CD14-positive monocyte (primary cell): ENCODE measurements at regions not wholly inside any gene's neighbourhood (a gene's known extent, or its start where the extent isn't known, plus 50 kb on each side); places are given as distances from the start of the nearest gene placed in this dataset.

Source experiments
- DNase-seq, 3 donors: peaks; one replicate each; pipeline ENCODE4 v3.0.0-alpha.2; 2011 to 2022
- H2AFZ ChIP-seq: 2 replicates; pipeline ENCODE4 v1.6.0; 2012; ENCODE audit warnings: mild to moderate bottlenecking, low read depth, low read length, inconsistent platforms; ENCODE audit not compliant: insufficient read depth, poor library complexity, severe bottlenecking
- H3K27ac ChIP-seq, 2 donors: 1 replicate in 1 of 2; 2 replicates in 1 of 2; pipeline ENCODE4 v1.5.1; 2012 to 2013; ENCODE audit warnings: low read length in 2 of 2, control low read depth in 1 of 2, inconsistent platforms in 1 of 2, low read depth in 1 of 2, mild to moderate bottlenecking in 1 of 2
- H3K27me3 ChIP-seq, 2 donors: one replicate each; pipeline versions ENCODE4 v1.6.0 to v1.6.1; 2011 to 2013; ENCODE audit warnings: low read length in 2 of 2; ENCODE audit not compliant: control insufficient read depth in 2 of 2, insufficient read depth in 2 of 2
- H3K36me3 ChIP-seq, 2 donors: replicated peaks in 1 of 2; 1 replicate in 1 of 2; 2 replicates in 1 of 2; pipeline versions ENCODE4 v1.5.1 to v1.6.1; 2012 to 2013; ENCODE audit warnings: low read length in 2 of 2, control low read depth in 1 of 2, inconsistent platforms in 1 of 2, mild to moderate bottlenecking in 1 of 2; ENCODE audit not compliant: insufficient read depth in 2 of 2, control insufficient read depth in 1 of 2
- H3K4me1 ChIP-seq, 2 donors: 1 replicate in 1 of 2; 2 replicates in 1 of 2; pipeline versions ENCODE4 v1.5.1 to v1.6.1; 2012 to 2013; ENCODE audit warnings: low read length in 2 of 2, control low read depth in 1 of 2, inconsistent platforms in 1 of 2, mild to moderate bottlenecking in 1 of 2, moderate library complexity in 1 of 2; ENCODE audit not compliant: insufficient read depth in 2 of 2, control insufficient read depth in 1 of 2
- H3K4me2 ChIP-seq: replicated peaks from 2 replicates; pipeline ENCODE3; 2012; ENCODE audit warnings: low read length, moderate library complexity, mild to moderate bottlenecking; ENCODE audit not compliant: poor library complexity, severe bottlenecking; ENCODE audit errors: extremely low read depth
- H3K4me3 ChIP-seq, 3 experiments: fragments of 200-600 bp in 1 of 3; sonication (generic) in 1 of 3; replicated peaks in 1 of 3; 1 replicate in 2 of 3; 2 replicates in 1 of 3; pipeline ENCODE4 v1.5.1; 2011 to 2013; ENCODE audit warnings: low read length in 3 of 3, mild to moderate bottlenecking in 3 of 3, control low read depth in 2 of 3, low read depth in 2 of 3, inconsistent platforms in 1 of 3, moderate library complexity in 1 of 3
- H3K79me2 ChIP-seq: 2 replicates; pipeline ENCODE4 v1.6.0; 2012; ENCODE audit warnings: mild to moderate bottlenecking, control low read depth, inconsistent platforms, low read length, moderate library complexity; ENCODE audit not compliant: insufficient read depth
- H3K9ac ChIP-seq: 2 replicates; pipeline ENCODE4 v1.6.0; 2017; ENCODE audit warnings: low read length, mild to moderate bottlenecking; ENCODE audit not compliant: insufficient read depth, poor library complexity, severe bottlenecking
- H3K9me3 ChIP-seq, 2 donors: replicated peaks in 1 of 2; 1 replicate in 1 of 2; 2 replicates in 1 of 2; pipeline versions ENCODE4 v1.5.1 to v1.6.1; 2012 to 2013; ENCODE audit warnings: low read length in 2 of 2, control low read depth in 1 of 2; ENCODE audit not compliant: control insufficient read depth in 1 of 2, insufficient read depth in 1 of 2
- H4K20me1 ChIP-seq: 2 replicates; pipeline ENCODE4 v1.6.0; 2012; ENCODE audit warnings: mild to moderate bottlenecking, low read length, control low read depth, moderate library complexity; ENCODE audit not compliant: insufficient read depth
- H3K27ac Mint-ChIP-seq, 7 donors: one replicate each; pipeline ENCODE4 v1.8.0; 2020; ENCODE audit warnings: mild to moderate bottlenecking in 7 of 7, mixed read lengths in 7 of 7, moderate library complexity in 6 of 7, inconsistent platforms in 2 of 7
- H3K27me3 Mint-ChIP-seq, 3 donors: one replicate each; pipeline ENCODE4 v1.8.0; 2021 to 2022; ENCODE audit warnings: low read depth in 3 of 3, mild to moderate bottlenecking in 3 of 3, mixed read lengths in 3 of 3, moderate library complexity in 3 of 3, inconsistent platforms in 1 of 3
- H3K36me3 Mint-ChIP-seq, 2 donors: one replicate each; pipeline ENCODE4 v1.8.0; 2020; ENCODE audit warnings: mixed read lengths in 2 of 2, inconsistent platforms in 1 of 2, mild to moderate bottlenecking in 1 of 2
- H3K4me1 Mint-ChIP-seq: one replicate; pipeline ENCODE4 v1.8.0; 2020; ENCODE audit warnings: mild to moderate bottlenecking, mixed read lengths
- H3K4me3 Mint-ChIP-seq, 2 donors: one replicate each; pipeline ENCODE4 v1.8.0; 2020; ENCODE audit warnings: mild to moderate bottlenecking in 2 of 2, mixed read lengths in 2 of 2, moderate library complexity in 1 of 2
- H3K9me3 Mint-ChIP-seq, 7 donors: one replicate each; pipeline ENCODE4 v1.8.0; 2020 to 2022; ENCODE audit warnings: mixed read lengths in 7 of 7, mild to moderate bottlenecking in 6 of 7, moderate library complexity in 6 of 7, inconsistent platforms in 2 of 7
- CTCF ChIP-seq: fragments of 200-600 bp; IDR thresholded peaks from one replicate; pipeline ENCODE4 v1.8.0; 2022; ENCODE audit warnings: antibody characterized with exemption, mild to moderate bottlenecking
- WGBS: methylation state at CpG from one replicate; pipeline ENCODE4 v1.1.5; 2013; ENCODE audit warnings: missing lambda C conversion rate; ENCODE audit not compliant: insufficient coverage; 5-methylcytosine and 5-hydroxymethylcytosine counted together
- intact Hi-C, 2 donors: fragments of 100-400 bp; cut with micrococcal nuclease; formaldehyde crosslinking; loops; one replicate each; pipeline versions ENCODE4 v1.15.0 to v1.15.1; 2023

- H3K9me3 ChIP-seq, result no peaks in the 10 kb centered on the region
- H3K27me3 Mint-ChIP-seq, result peaks cover 0 to 3% (median 0%) of the 10 kb centered on the region in 3 donors
- peaks cover 0 to 3% of the 10 kb centered on the region in 2 donors for H3K36me3 Mint-ChIP-seq
- peaks cover 26 to 27% of the 10 kb centered on the region in 2 donors for H3K4me1 ChIP-seq
- no peaks in the 10 kb centered on the region for H3K4me1 Mint-ChIP-seq
- H3K4me3 Mint-ChIP-seq, result no peak overlapping the region
- no peak overlapping the region for H3K27ac Mint-ChIP-seq
- no peak overlapping the region for H3K4me2 ChIP-seq
- H3K9me3 Mint-ChIP-seq, result peaks cover 0 to 6% (median 3%) of the 10 kb centered on the region in 7 donors
- H3K27me3 ChIP-seq, result no peaks in the 10 kb centered on the region
- DNase-seq, result no peak
- no peaks in the 10 kb centered on the region for H3K79me2 ChIP-seq
- TF ChIP-seq CTCF, result no peak
- WGBS, result 92% methylated on average over 4 of the region's 6 CpGs
- no peaks in the 10 kb centered on the region for H3K36me3 ChIP-seq
- no peak overlapping the region for H3K4me3 ChIP-seq
- H2AFZ ChIP-seq, result no peak overlapping the region
- H3K27ac ChIP-seq, result no peak overlapping the region
- H3K9ac ChIP-seq, result no peak overlapping the region
- intact Hi-C loops, result loop anchor here in 1 of 2 donors (5.0 to 10.0 kb wide), 2 partner anchors 136 to 212 kb away; partner anchors contain the start of gene TNPO1
- H4K20me1 ChIP-seq, result no peaks in the 10 kb centered on the region
These were observed 95.8 kb upstream of the ZNF366 start for GRCh38 chr5:72602696-72603685.

GRCh38 chr5:72601861-72602260 lies 94.7 kb upstream of the ZNF366 start:
- H3K4me3 ChIP-seq, result no peak overlapping the region
- H2AFZ ChIP-seq, result no peak overlapping the region
- peaks cover 0 to 6% (median 3%) of the 10 kb centered on the region in 7 donors for H3K9me3 Mint-ChIP-seq
- TF ChIP-seq CTCF, result no peak
- no peak overlapping the region for H3K27ac Mint-ChIP-seq
- H3K4me3 Mint-ChIP-seq, result no peak overlapping the region
- H3K79me2 ChIP-seq, result no peaks in the 10 kb centered on the region
- peaks cover 0 to 3% (median 0%) of the 10 kb centered on the region in 3 donors for H3K27me3 Mint-ChIP-seq
- no peaks in the 10 kb centered on the region for H3K36me3 ChIP-seq
- no peak overlapping the region for H3K9ac ChIP-seq
- no peaks in the 10 kb centered on the region for H3K9me3 ChIP-seq
- no peaks in the 10 kb centered on the region for H3K27me3 ChIP-seq
- H3K4me2 ChIP-seq, result no peak overlapping the region
- intact Hi-C loops, result loop anchor here in 1 of 2 donors (5.0 to 10.0 kb wide), 2 partner anchors 135 to 213 kb away; partner anchors contain the start of gene TNPO1
- no peaks in the 10 kb centered on the region for H4K20me1 ChIP-seq
- no peak for DNase-seq
- H3K4me1 Mint-ChIP-seq, result no peaks in the 10 kb centered on the region
- H3K27ac ChIP-seq, result no peak overlapping the region
- peaks cover 32 to 33% of the 10 kb centered on the region in 2 donors for H3K4me1 ChIP-seq
- WGBS, result no CpG with 5 or more reads among the region's 1 CpG
- peaks cover 0 to 3% of the 10 kb centered on the region in 2 donors for H3K36me3 Mint-ChIP-seq
